GM21515 (cell line): ENCODE measurements at regions not wholly inside any gene's neighbourhood (a gene's known extent, or its start where the extent isn't known, plus 50 kb on each side); places are given as distances from the start of the nearest gene placed in this dataset.

Source experiments
- ATAC-seq: cut with Tn5 transposase; IDR thresholded peaks from one replicate; pipeline ENCODE4 v1.9.1; 2021; ENCODE audit not compliant: unreplicated experiment

DNA sequence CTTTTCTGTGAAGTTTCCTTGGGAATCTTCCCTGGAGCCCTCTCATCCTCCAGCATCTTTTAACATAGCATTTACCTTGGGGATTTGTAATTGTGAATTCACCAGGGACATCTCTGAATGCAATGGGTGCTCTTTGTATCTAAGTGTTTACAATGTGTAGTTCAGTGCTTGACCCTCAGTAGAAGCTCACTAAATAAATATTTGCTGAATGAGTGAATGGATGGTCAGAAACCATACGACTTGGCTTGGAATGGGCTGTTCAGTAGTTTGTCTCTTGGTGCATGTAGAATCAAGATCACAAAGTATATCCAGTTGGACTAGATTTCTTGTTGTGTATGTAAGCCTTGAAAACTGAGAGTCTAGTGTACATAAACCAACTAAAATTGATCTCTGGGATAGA is 81.8 kb upstream of the MEF2C start:
- no peak for ATAC-seq

DNA sequence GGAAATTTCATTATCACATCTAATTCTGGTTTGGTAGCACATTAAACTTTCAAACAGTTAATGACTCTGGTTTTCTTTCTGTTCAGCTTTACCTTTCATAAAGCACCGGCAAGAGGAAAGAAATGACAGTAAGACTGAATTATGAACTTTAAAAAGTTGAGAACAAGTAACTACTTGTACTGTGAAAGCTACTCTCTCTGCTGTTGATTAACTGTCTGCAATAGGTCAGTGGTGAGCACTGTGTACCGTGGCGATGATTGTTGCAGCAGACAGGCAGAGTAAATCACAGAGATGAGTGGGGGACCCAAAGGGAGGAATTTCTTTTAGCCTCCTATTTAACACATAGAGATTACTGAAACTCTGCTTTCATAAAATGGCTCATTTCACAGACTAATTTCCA is 74.0 kb upstream of the MEF2C start:
- ATAC-seq, result no peak

GRCh38 chr5:88956416-88956815 is 73.4 kb upstream of the MEF2C start:
- ATAC-seq, result no peak

- ATAC-seq, result no peak
Observed at GRCh38 chr5:88955403-88955802, 72.4 kb upstream of the MEF2C start.

DNA sequence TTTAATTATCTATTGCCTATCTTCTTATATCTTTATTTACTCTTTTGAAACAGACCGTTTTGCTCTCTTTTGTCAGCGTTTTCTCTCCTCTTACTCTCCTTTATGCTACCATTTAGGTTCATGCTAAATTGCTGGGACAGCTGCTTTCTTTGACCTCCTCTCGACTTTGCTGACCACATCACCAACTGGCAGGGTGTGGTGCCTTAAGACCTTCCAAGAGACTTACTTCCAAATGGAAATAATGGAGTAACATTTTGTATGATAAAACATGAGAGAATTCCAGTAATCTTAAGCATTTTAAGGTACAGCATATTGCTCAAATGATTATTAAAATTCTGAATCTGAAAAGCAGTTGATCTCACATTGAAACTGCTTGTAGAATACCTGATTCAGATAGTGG is 71.5 kb upstream of the MEF2C start:
- ATAC-seq, result no peak

- peak; percentile 50 for ATAC-seq
Observed at GRCh38 chr5:88952996-88953643, 70.1 kb upstream of the MEF2C start.

- ATAC-seq, result no peak
Observed at GRCh38 chr5:88952344-88952743, 69.4 kb upstream of the MEF2C start.

DNA sequence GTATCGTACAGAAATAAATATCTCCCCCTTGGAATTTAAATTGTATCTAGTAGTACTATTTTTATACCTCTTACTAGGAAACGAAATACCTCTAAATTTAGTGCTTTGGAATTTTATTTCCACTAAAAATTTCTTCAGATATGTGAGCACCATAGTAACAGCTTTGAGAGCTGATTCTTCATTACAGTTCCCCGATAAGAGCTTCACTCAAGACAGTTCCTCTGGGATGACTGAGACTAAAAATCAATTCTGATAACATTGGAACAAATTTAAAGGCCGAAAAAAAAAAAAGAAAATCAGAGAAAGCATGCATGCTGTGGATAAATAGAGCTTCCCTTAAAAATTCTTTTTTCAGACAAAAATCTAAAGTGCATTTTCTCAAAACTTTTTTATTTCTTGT is 68.5 kb upstream of the MEF2C start:
- no peak for ATAC-seq

GRCh38 chr5:88948746-88949600 is 66.0 kb upstream of the MEF2C start:
- ATAC-seq, result no peak

GRCh38 chr5:88944751-88945531 is 62.0 kb upstream of the MEF2C start:
- no peak for ATAC-seq

DNA sequence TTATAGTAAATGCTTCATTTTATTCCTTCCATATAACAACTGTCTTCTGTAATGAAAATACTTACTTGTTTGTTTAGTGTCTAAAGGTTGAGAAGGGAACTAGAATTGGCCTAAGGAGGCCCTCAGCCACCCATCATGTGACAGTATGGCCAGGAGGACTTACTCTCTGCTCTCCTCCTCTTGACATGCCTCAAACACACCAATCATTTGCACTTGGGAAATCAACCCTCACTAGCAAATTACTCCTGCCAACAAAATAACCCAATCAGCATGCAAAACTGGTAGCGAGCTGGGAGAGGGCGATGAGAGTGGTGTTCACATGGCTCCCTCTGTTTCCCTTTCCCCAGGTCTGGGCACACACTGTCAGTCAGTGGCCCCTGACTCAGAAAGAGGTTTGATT is 58.6 kb upstream of the MEF2C start:
- no peak for ATAC-seq

DNA sequence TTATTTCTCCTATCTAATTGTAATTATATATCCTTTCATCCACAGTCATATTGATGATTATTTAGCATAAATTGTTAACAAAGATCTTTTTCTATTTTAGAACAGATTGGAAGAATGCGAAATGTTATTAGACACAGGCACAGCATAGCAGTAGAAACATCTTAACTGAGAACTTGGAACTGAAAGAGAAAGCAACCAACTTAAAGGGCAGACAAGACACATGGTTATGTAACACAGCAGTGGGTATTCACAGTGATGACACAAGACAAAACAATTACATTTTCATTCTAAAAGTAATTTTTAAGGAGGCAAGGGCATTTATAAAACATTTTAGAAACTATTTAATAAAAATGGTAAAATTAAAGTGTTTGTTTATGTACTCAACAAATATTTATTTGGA is 57.7 kb upstream of the MEF2C start:
- ATAC-seq, result peak; percentile 70

DNA sequence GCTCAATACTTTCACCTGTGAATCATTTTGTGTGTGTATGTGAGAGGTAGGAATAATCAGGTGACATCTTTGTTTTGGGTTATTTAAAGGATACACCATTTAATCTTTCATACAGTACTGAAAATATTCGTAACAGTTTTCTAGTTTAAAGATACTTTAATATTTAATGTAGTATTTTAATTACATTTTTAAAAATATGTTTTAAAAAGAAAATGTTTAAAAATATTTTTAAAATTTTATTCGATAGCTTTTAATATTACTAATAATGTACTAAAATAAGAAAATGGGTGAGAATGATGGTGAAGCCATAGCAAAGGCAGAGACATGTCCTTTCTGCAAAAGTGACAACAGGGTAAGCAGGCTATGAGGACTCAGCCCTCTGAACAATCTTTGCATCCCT is 56.3 kb upstream of the MEF2C start:
- ATAC-seq, result no peak

DNA sequence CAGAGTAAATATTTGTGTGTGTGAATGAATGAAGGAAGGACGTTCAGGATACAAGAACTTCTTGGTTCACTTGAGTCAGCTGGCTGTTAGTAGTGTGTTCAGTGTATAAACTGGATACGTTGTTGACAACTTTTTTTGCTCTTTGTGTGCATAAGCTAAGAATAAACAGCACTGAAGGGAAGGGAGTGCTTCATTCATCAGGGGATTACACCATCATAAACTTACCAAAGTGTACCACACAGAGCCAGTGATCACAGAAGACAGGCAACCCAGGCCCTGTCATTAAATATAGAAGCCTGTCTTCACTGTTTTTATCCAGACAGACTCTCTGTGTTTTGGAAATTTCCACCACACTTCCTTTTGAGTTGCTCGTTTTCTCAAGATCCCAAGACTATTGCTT is 55.5 kb upstream of the MEF2C start:
- no peak for ATAC-seq

DNA sequence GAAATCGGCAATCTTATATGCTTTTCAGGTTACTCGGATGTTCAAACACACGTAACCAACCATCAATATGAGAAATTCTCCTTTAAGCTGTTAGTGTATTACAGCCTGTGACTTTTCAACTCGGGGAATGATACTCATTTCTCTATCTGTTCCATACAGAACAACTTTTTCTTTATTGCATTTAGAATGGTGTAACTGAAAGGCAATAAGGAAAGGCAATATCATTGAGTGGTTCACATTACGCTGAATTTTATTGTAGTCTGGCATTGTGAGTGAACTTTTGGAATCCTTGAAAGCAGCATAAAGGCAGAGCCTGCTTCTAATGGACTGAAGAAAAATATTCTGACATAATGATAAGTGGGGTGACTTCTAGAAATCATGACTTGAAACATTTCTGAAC is 54.4 kb upstream of the MEF2C start:
- ATAC-seq, result no peak

GRCh38 chr5:88934439-88934838 is 51.5 kb upstream of the MEF2C start:
- ATAC-seq, result no peak
